SU-DHL-6 (cell line): ENCODE measurements at regions not wholly inside any gene's neighbourhood (a gene's known extent, or its start where the extent isn't known, plus 50 kb on each side); places are given as distances from the start of the nearest gene placed in this dataset.

Experiments
- H2AFZ ChIP-seq: fragments of 200-600 bp; sonication (generic); 2 replicates; pipeline ENCODE4 v1.6.1; 2014; ENCODE audit warnings: low read depth, mild to moderate bottlenecking, moderate library complexity, mixed read lengths, antibody characterized with exemption, low read length; ENCODE audit not compliant: severe bottlenecking
- H3F3A ChIP-seq: fragments of 200-600 bp; shearing (Covaris generic); 2 replicates; pipeline ENCODE4 v1.6.0; 2016; ENCODE audit warnings: antibody characterized with exemption, mild to moderate bottlenecking; ENCODE audit not compliant: insufficient read depth
- H3K27ac ChIP-seq: fragments of 200-600 bp; sonication (generic); 2 replicates; pipeline ENCODE4 v1.5.1; 2016; ENCODE audit warnings: low read depth, mild to moderate bottlenecking, low read length, moderate library complexity, mixed read lengths
- H3K27me3 ChIP-seq: fragments of 200-600 bp; sonication (generic), shearing (Covaris generic); 2 replicates; pipeline ENCODE4 v1.6.0; 2014; ENCODE audit warnings: mild to moderate bottlenecking, low read length
- H3K36me3 ChIP-seq: fragments of 200-600 bp; sonication (generic); 2 replicates; pipeline ENCODE4 v1.6.1; 2014; ENCODE audit warnings: mild to moderate bottlenecking, low read length, mixed read lengths
- H3K4me2 ChIP-seq: fragments of 300-600, 200-600 bp; shearing (Covaris generic), sonication (generic); 2 replicates; pipeline ENCODE4 v1.6.0; 2014; ENCODE audit warnings: low read length, low read depth, mild to moderate bottlenecking; ENCODE audit not compliant: poor library complexity, severe bottlenecking
- H3K4me3 ChIP-seq: fragments of 200-600 bp; sonication (generic); 2 replicates; pipeline ENCODE4 v1.5.1; 2014; ENCODE audit warnings: antibody characterized with exemption, low read length, mild to moderate bottlenecking, mixed read lengths; ENCODE audit not compliant: insufficient read depth, poor library complexity, severe bottlenecking
- H3K79me2 ChIP-seq: fragments of 200-600 bp; sonication (generic); 2 replicates; pipeline ENCODE4 v1.6.1; 2014; ENCODE audit warnings: mild to moderate bottlenecking, low read length, moderate library complexity; ENCODE audit not compliant: insufficient read depth
- H3K9ac ChIP-seq: fragments of 200-600 bp; sonication (generic); 2 replicates; pipeline ENCODE4 v1.7.0; 2014; ENCODE audit warnings: mild to moderate bottlenecking, low read length
- H3K9me2 ChIP-seq: fragments of 200-600 bp; sonication (generic); replicated peaks from 2 replicates; pipeline ENCODE4 v1.6.1; 2014; ENCODE audit warnings: low read length; ENCODE audit not compliant: insufficient read depth
- H3K9me3 ChIP-seq: fragments of 200-600 bp; sonication (generic); 2 replicates; pipeline ENCODE4 v1.6.1; 2014; ENCODE audit warnings: low read length, mixed read lengths; ENCODE audit not compliant: insufficient read depth
- H4K20me1 ChIP-seq: fragments of 200-600 bp; sonication (generic); 2 replicates; pipeline ENCODE4 v1.6.1; 2014; ENCODE audit warnings: low read depth, mild to moderate bottlenecking, antibody characterized with exemption, low read length, moderate library complexity, mixed read lengths
- EZH2phosphoT487 ChIP-seq: fragments of 200-600 bp; sonication (generic), shearing (Covaris generic); conservative IDR thresholded peaks from 2 replicates; pipeline ENCODE4 v1.6.1; 2018; ENCODE audit warnings: mild to moderate bottlenecking, antibody characterized with exemption, low read length, moderate library complexity, mixed read lengths
- TF ChIP-seq, protein P1 (sequence below): fragments of 200-600 bp; sonication (generic); IDR thresholded peaks from one replicate; pipeline ENCODE4 v1.5.1; 2017; ENCODE audit warnings: antibody characterized with exemption, mild to moderate bottlenecking, low read length, moderate library complexity; ENCODE audit not compliant: insufficient read depth, poor library complexity, severe bottlenecking

DNA sequence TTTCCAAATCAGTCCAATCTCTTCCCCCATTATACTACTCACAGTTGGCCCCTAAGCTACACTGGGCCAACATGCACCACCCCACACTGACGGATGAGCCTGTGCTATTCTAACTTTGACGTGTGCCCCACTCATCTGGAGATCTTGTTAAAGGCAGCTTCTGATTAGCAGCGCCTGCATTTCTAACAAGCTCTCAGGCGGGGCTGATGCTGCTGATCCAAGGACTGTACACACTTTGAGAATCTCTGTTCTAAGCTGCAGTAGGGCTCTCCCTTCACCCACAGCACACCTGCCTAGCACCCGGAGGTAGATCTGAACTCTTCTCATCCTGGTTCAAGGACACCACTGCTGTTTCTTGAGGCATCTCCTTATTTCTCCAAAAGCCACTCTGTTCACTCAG, 200.7 kb downstream of the SLC4A3 start:
- TF ChIP-seq, protein P1, sequence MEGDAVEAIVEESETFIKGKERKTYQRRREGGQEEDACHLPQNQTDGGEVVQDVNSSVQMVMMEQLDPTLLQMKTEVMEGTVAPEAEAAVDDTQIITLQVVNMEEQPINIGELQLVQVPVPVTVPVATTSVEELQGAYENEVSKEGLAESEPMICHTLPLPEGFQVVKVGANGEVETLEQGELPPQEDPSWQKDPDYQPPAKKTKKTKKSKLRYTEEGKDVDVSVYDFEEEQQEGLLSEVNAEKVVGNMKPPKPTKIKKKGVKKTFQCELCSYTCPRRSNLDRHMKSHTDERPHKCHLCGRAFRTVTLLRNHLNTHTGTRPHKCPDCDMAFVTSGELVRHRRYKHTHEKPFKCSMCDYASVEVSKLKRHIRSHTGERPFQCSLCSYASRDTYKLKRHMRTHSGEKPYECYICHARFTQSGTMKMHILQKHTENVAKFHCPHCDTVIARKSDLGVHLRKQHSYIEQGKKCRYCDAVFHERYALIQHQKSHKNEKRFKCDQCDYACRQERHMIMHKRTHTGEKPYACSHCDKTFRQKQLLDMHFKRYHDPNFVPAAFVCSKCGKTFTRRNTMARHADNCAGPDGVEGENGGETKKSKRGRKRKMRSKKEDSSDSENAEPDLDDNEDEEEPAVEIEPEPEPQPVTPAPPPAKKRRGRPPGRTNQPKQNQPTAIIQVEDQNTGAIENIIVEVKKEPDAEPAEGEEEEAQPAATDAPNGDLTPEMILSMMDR = no peak
- TF ChIP-seq EZH2phosphoT487 = no peak
- H3K36me3 ChIP-seq = no peaks in the 10 kb centered on the region
- no peaks in the 10 kb centered on the region for H4K20me1 ChIP-seq
- H3K9me2 ChIP-seq = no peaks in the 10 kb centered on the region
- H3K9ac ChIP-seq = no peak overlapping the region
- H3K9me3 ChIP-seq = no peaks in the 10 kb centered on the region
- no peak overlapping the region for H3K4me2 ChIP-seq
- H3F3A ChIP-seq = no peaks in the 10 kb centered on the region
- H3K27ac ChIP-seq = no peak overlapping the region
- no peaks in the 10 kb centered on the region for H3K27me3 ChIP-seq
- no peaks in the 10 kb centered on the region for H3K79me2 ChIP-seq
- no peak overlapping the region for H2AFZ ChIP-seq
- H3K4me3 ChIP-seq = no peak overlapping the region

DNA sequence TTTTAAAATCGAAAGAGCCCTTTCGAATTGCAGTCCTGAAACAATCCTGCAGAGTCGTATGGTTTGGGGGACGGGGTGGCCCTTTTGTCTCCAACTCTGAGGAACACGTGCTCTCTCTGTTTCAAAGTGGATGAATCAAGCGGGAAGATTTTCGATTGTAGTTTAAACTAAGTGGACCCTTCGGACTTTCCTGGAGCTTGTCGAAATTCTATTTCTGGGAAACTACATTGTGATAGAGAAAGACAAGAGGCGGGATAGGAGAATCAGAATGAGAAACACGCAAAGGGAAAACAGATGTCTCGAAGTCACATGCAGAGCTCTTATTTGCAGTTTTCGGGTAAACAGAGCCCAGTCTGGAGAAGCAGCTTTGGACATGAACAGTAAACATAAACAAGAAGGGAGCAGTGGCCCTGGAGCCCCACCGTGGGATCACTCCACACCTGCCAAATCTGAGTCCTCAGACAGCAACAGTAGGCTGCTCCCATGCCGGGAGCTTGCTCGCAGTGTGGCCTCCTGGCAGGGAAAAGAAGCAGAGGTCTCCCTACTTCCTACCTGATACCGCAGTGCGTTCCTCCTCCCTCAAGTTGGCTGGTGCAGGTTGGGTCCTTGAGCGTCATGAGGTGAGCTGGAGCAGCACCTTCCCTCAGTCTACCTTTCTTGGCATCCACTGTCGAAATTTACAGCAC, 202.4 kb downstream of the SLC4A3 start:
- H3K9ac ChIP-seq = no peak overlapping the region
- H3K9me3 ChIP-seq = no peaks in the 10 kb centered on the region
- H2AFZ ChIP-seq = no peak overlapping the region
- H3K27me3 ChIP-seq = no peaks in the 10 kb centered on the region
- no peaks in the 10 kb centered on the region for H4K20me1 ChIP-seq
- no peak for TF ChIP-seq EZH2phosphoT487
- no peaks in the 10 kb centered on the region for H3K9me2 ChIP-seq
- H3K4me3 ChIP-seq = no peak overlapping the region
- no peaks in the 10 kb centered on the region for H3K79me2 ChIP-seq
- no peaks in the 10 kb centered on the region for H3K36me3 ChIP-seq
- no peaks in the 10 kb centered on the region for H3F3A ChIP-seq
- no peak overlapping the region for H3K4me2 ChIP-seq
- no peak overlapping the region for H3K27ac ChIP-seq

DNA sequence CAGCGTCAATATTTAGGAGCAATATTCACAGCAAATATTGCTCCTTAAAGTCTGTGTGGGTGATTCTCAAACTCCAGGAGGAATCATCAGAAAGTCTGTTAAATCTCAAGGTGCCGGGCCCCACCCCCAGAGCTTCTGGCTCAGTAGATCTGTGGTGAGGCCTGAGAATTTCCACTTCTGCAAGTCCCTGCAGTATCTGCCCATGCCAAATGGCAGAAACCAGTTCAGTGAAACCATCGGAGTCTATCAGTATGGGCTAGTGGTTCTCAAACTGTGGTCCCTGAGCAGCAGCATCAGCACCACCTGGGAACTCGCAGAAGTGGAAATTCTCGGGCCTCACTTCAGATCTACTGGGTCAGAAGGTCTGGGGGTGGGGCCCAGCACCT, 202.9 kb downstream of the SLC4A3 start:
- H3K27me3 ChIP-seq = no peaks in the 10 kb centered on the region
- H2AFZ ChIP-seq = no peak overlapping the region
- no peak overlapping the region for H3K4me2 ChIP-seq
- H3K9me3 ChIP-seq = no peaks in the 10 kb centered on the region
- no peaks in the 10 kb centered on the region for H3K36me3 ChIP-seq
- H3K9me2 ChIP-seq = no peaks in the 10 kb centered on the region
- H3K4me3 ChIP-seq = no peak overlapping the region
- H3K27ac ChIP-seq = no peak overlapping the region
- no peaks in the 10 kb centered on the region for H3K79me2 ChIP-seq
- no peaks in the 10 kb centered on the region for H4K20me1 ChIP-seq
- no peak overlapping the region for H3K9ac ChIP-seq
- TF ChIP-seq EZH2phosphoT487 = no peak
- TF ChIP-seq, protein P1 = no peak
- no peaks in the 10 kb centered on the region for H3F3A ChIP-seq

DNA sequence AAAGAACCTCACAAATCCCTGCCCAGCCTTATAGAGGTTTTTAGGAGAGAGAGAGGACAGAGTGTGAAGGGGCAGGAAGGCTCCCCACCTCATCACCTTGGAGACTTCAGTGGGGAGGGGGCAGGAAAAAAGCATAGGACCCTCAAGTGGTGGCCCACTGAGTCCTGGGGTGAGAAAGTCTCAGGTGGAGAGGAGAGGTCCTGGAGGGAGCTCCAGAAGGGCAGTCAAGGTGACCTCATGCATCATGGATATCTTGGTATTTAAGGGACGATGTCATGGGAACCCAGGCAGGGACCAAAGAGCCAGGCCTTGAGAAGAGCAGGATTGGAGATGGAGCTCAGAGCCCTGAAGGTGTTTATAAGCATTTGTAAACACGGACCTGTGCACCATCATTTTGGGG, 204.5 kb downstream of the SLC4A3 start:
- Histone ChIP-seq H3K9me2 (no peaks in the 10 kb centered on the region), H3K9me3 (no peaks in the 10 kb centered on the region), H3K4me3 (no peak overlapping the region), H3K79me2 (no peaks in the 10 kb centered on the region), H3F3A (no peaks in the 10 kb centered on the region), H3K36me3 (no peaks in the 10 kb centered on the region), H4K20me1 (no peaks in the 10 kb centered on the region), H3K27me3 (no peaks in the 10 kb centered on the region), H3K4me2 (no peak overlapping the region), H3K9ac (no peak overlapping the region), H2AFZ (no peak overlapping the region), H3K27ac (no peak overlapping the region)
- no peak for TF ChIP-seq EZH2phosphoT487
- TF ChIP-seq, protein P1 = no peak
